ENCODE measurements at regions not wholly inside any gene's neighbourhood (a gene's known extent, or its start where the extent isn't known, plus 50 kb on each side); places are given as distances from the start of the nearest gene placed in this dataset.

DNA sequence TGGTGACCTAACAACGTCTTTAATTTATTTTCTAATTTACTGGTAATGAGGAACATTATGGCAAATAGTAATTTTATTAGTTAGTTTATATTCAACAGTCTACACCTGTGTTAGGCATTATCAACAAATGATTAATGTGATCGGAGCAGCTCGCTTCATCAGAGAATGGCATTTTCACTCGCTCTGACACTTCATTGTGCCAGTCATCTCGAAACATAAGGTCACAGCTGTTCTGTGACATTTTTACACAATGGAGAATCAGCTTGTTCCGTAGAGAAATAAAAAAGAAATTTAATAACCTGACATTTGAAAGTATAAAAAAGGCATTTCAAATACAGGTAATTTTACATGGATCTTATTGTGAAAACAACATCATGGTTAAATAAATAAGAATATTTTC is 858.4 kb downstream of the SLITRK6 start:
- Histone ChIP-seq H3K4me3 (no peak overlapping the region), H4K20me1 (ENCODE audit: insufficient read depth) (no peaks in the 10 kb centered on the region), H3F3A (ENCODE audit: insufficient read depth, low read depth) (no peaks in the 10 kb centered on the region), H3K4me1 (replicated peaks; ENCODE audit: insufficient read depth) (no peaks in the 10 kb centered on the region), H3K79me2 (ENCODE audit: low read depth) (no peaks in the 10 kb centered on the region), H2AFZ (no peak overlapping the region), H3K9me3 (ENCODE audit: insufficient read depth, low read depth) (no peaks in the 10 kb centered on the region), H3K9me2 (ENCODE audit: insufficient read depth) (no peaks in the 10 kb centered on the region), H3K27ac (no peak overlapping the region), H3K4me2 (no peak overlapping the region), H3K36me3 (ENCODE audit: low read depth) (no peaks in the 10 kb centered on the region), H3K27me3 (ENCODE audit: insufficient read depth, low read depth) (no peaks in the 10 kb centered on the region)
- ChIA-PET POLR2A (ENCODE audit: unreplicated experiment) (no interaction called here), CTCF (no interaction called here)
- TF ChIP-seq EZH2 (IDR thresholded peaks at IDR 0.05; ENCODE audit: low read depth) (no peak), CTCF (conservative IDR thresholded peaks at IDR 0.05) (no peak)
- no TSS peak for BruUV-seq (replicated peaks)
- DNase-seq, result no peak
- intact Hi-C loops (cut with micrococcal nuclease; ENCODE audit: unreplicated experiment), result no loop called here

- H3K4me1 ChIP-seq (replicated peaks; ENCODE audit: insufficient read depth), result no peaks in the 10 kb centered on the region
- no peak for DNase-seq
- intact Hi-C loops (cut with micrococcal nuclease; ENCODE audit: unreplicated experiment), result no loop called here
- no peak overlapping the region for H3K4me3 ChIP-seq
- no peaks in the 10 kb centered on the region for H3K9me3 ChIP-seq (ENCODE audit: insufficient read depth, low read depth)
- H3K36me3 ChIP-seq (ENCODE audit: low read depth), result no peaks in the 10 kb centered on the region
- POLR2A ChIA-PET (ENCODE audit: unreplicated experiment), result no interaction called here
- H3K4me2 ChIP-seq, result no peak overlapping the region
- H3K27ac ChIP-seq, result no peak overlapping the region
- H3F3A ChIP-seq (ENCODE audit: insufficient read depth, low read depth), result no peaks in the 10 kb centered on the region
- no peak overlapping the region for H2AFZ ChIP-seq
- no peaks in the 10 kb centered on the region for H3K79me2 ChIP-seq (ENCODE audit: low read depth)
- CTCF ChIA-PET, result no interaction called here
- no peaks in the 10 kb centered on the region for H3K9me2 ChIP-seq (ENCODE audit: insufficient read depth)
- no TSS peak for BruUV-seq (replicated peaks)
- H3K27me3 ChIP-seq (ENCODE audit: insufficient read depth, low read depth), result no peaks in the 10 kb centered on the region
- TF ChIP-seq EZH2 (IDR thresholded peaks at IDR 0.05; ENCODE audit: low read depth) (no peak), CTCF (conservative IDR thresholded peaks at IDR 0.05) (no peak)
- H4K20me1 ChIP-seq (ENCODE audit: insufficient read depth), result no peaks in the 10 kb centered on the region
Measured at GRCh38 chr13:84940167-84940566, 859.1 kb downstream of the SLITRK6 start.

DNA sequence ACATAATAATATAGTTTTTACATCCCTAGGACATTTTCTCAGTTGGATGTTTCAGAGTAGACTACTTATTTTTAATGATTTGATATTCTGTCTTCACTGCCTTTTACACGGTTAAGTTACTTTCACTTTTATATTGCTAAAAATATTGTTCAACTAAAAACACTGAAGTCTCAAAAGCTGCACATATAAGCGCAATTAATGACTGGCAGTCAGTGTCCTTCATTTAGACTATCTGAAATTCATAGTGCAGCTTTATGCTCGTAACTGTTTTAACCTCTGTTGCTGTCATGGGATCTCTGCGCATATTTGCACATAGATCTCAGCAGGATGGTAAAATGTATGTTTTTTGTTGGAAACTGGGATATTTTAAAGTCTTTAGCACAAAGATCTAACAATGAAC is 864.3 kb downstream of the SLITRK6 start:
- no peak for DNase-seq
- ChIA-PET CTCF (no interaction called here), POLR2A (ENCODE audit: unreplicated experiment) (no interaction called here)
- Histone ChIP-seq H4K20me1 (ENCODE audit: insufficient read depth) (no peaks in the 10 kb centered on the region), H3K36me3 (ENCODE audit: low read depth) (no peaks in the 10 kb centered on the region), H2AFZ (0 out of 2 replicates have a peak overlapping the region, but pooled peaks have one; percentile 62), H3K9me3 (ENCODE audit: insufficient read depth, low read depth) (no peaks in the 10 kb centered on the region), H3K27me3 (ENCODE audit: insufficient read depth, low read depth) (no peaks in the 10 kb centered on the region), H3K27ac (no peak overlapping the region), H3K4me2 (peak overlapping the region; percentile 42), H3K4me1 (replicated peaks; ENCODE audit: insufficient read depth) (no peaks in the 10 kb centered on the region), H3K9me2 (ENCODE audit: insufficient read depth) (no peaks in the 10 kb centered on the region), H3K79me2 (ENCODE audit: low read depth) (no peaks in the 10 kb centered on the region), H3F3A (ENCODE audit: insufficient read depth, low read depth) (no peaks in the 10 kb centered on the region), H3K4me3 (peak overlapping the region; percentile 26; the same call in 1 of the 2 replicates)
- TF ChIP-seq EZH2 (IDR thresholded peaks at IDR 0.05; ENCODE audit: low read depth) (no peak), CTCF (conservative IDR thresholded peaks at IDR 0.05) (no peak)
- BruUV-seq (replicated peaks), result no TSS peak
- intact Hi-C loops (cut with micrococcal nuclease; ENCODE audit: unreplicated experiment), result no loop called here

All from PC-9 (cell line).